ENCODE measurements at regions not wholly inside any gene's neighbourhood (a gene's known extent, or its start where the extent isn't known, plus 50 kb on each side); places are given as distances from the start of the nearest gene placed in this dataset.
"Not testable (repeated sequence)": the region's sequence is repeated elsewhere in the genome, so short reads cannot be mapped to it uniquely, and the experiment has no call there.

DNA sequence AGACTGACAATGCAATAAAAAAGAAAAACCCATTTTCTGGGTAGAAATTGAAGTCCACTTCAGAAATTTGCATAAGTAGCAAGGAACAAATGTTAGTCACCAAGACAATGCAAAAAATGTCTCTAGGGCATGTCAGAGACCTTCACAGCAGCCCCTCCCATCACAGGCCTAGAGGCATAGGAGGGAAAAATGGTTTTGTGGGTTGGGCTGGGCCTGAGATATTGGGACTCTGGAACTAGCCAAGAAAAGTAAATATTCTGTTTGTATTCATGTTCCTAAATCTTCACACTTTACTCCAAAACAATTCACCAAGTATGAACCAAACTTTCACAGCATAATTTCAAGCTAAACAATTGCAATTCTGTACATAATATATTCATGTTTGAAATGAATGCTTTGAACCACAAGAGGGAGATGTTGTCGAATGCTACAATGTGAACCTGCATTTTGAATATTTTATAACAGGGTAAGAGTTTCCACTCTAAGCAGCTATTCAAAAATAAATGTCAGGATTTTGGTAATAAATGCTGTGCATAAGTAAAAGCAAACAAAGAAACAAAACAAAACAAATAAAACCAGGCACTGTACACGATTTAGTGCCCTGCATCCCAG is 429.2 kb downstream of the OTOL1 start:
- DNase-seq, result no peak

DNA sequence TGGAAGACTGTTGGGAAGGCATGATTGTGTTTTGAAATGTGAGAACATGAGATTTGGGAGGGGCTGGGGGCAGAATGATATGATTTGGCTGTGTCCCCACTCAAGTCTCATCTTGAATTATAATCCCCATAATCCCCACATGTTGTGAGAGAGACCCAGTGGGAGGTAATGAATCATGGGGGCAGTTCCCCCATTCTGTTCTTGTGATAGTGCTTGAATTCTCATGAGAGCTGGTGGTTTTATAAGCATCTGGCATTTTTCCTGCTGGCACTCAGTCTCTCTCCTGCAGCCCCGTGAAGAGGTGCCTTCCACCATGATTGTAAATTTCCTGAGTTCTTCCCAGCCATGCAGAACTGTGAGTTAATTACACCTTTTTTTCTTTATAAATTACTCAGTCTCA is 430.5 kb downstream of the OTOL1 start:
- no peak for DNase-seq

DNA sequence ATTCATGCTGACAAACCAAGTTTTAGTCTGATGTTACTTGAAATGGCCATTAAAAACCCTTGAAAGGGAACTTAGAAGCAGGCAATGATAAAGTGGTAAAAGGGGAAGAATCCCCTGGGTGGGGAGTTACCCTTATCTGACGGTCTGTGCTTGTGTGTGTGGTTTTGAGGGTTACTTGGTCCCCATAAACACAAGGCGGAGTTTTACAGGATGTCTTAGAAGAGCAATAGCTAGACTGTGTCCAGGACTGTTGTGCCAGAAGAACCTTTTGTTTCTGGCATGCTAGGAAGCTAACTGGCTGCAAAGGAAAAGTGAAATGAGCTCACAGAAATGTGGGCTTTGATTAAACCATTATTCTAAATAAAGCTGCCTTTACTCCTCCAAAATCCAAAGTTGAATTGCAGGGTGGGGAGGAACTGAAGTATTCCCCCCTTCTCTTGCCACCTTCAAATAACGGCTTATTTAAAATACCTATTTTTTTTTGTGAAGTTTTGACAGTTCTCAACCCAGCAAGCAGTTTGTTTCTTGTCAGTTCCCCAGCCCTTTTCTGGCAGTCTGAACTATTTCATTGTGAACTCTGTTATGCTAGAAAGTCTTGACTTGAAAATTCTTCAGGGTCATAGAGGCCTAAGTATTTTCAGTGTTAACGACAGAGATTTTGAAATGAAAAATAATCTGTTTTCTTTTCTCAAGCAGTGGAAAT is 443.5 kb downstream of the OTOL1 start:
- DNase-seq, result peak; percentile 49

DNA sequence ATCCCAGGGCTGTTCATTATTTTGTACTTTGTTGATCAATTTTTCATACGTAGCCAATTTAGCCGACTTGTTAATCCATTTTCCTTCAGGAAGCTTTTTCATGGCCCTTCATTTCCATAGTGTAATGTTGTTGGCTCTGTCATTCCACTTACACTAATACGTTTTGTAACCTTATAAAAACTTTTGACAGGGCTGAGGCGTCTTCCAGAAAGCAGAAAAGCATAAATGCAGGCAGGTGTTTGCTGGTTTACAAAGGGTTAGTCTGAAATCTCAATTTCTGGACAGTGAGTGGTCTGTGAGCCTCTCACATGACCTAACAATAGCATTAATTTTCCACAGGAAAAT is 444.0 kb downstream of the OTOL1 start:
- no peak for DNase-seq

- no peak for DNase-seq
Measured at GRCh38 chr3:161941891-161942290, 445.3 kb downstream of the OTOL1 start.

GRCh38 chr3:161943801-161944345 is 447.3 kb downstream of the OTOL1 start:
- DNase-seq, result not testable (repeated sequence)

- DNase-seq, result no peak
Measured at GRCh38 chr3:161946443-161946960, 449.9 kb downstream of the OTOL1 start.

- DNase-seq, result no peak
Measured at GRCh38 chr3:161950318-161950868, 453.8 kb downstream of the OTOL1 start.

DNA sequence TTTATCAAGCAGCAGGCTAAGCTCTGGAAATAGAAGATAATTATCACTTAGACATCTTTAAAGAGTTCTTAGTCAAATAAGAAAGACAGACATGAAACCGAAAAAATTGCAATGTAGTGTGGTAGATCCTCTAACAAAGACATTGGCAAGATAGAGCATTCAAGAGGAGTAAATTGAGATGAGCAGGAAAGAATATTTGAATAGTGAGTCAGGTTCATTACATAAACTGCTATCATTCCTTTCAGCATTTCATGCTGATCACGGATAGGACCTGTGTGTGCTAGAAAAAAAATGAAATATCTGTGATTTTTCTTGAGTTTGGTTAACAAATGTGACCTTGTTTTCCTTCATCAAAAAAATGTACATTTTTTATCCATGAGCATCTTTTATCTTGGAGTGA is 460.9 kb downstream of the OTOL1 start:
- DNase-seq, result no peak

DNA sequence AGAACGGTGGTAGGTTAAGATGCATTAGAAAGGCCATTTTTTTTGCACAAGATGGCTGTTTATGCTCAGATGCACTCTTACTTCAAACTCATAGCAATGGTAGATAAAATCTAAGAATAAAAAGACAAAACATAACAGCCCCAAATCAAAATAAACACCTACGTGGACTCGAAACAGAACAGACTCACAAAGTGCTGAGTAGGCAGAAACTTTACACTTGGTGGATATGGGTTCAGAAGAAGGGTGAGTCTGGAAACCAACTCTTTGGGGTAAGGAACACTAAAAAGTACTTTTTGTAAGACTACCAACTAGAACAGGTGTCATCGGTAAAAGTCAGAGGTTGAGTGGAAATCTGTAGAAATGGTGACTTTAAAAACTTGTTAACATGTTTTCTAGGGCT is 468.2 kb downstream of the OTOL1 start:
- DNase-seq, result no peak

DNA sequence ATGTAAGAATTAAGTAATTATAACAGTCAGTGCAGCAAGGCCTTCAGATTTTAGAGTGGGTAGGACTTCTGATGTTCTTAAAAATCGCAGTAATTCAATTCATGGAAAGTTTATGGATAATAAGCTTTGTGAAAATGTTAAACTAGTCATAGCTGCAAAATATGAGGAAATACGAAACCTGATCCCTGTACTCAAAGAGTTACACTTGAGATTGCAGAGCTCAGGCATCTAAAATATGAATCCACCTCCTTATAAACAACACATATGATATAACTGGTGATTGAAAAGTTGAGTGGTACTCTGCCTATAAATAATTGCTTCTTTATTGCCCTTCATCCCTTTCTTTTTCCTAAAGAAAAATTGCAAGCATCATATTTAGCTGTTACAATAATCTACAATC is 473.3 kb downstream of the OTOL1 start:
- DNase-seq, result no peak

DNA sequence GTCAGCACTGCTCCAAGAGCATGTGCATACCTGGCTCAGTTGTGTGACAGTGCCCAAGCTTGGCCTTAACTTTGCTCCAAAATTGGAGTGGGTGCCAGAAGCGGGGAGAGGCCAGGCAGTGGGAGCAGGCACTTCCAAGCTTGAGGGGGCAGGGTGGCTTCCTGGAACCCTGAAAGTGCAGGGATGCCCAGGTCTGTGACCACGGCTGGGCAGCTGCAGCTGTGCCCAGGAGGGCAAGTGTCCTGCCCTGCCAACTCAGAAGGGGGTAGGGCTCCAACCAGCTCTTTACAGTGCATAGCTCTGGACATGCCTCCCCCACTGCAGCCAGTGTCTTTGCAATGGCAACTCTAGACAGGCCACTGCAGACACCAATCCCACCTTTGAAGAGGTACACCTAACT is 478.6 kb downstream of the OTOL1 start:
- no peak for DNase-seq

DNA sequence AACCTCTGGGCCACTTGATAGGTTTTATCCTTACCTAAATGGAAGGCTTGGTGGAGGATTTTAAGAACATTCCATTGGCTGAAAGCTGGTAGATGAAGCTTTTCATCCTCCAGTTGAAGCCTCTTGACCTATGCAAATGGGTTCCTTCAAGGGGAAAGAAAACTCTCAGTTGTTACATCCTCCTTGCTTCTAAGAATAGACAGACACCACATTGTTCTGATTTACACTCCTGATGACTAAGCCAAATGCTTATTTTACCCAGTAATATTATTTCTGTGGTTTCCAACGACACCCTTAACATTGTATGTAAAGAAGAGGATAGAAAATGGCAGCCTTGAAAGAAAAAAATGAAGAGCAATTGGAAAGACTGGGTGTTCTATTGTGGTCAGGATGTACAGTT is 480.5 kb downstream of the OTOL1 start:
- DNase-seq, result no peak

DNA sequence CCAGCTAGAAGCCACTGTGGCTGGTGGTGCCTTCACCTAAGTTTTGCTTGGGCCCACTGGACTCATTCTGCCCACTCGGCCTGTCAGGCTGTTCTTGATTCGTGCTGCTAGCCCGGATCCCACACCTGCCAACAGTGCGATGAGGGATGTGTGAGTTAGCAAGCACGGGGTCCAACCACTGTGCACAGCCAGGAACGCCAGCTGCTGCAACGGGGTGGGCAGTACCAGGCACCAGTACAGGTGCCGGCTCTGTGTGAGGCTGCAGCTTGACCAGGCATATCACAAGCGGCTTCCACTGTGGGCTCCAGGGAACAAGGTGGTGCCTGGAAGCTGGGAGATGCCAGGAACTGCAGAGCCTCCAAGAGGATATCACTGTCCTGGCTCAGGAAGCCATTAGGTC is 481.2 kb downstream of the OTOL1 start:
- DNase-seq, result no peak

- DNase-seq, result no peak
Measured at GRCh38 chr3:161987933-161988332, 491.3 kb downstream of the OTOL1 start.

- no peak for DNase-seq
Measured at GRCh38 chr3:161989012-161989411, 492.4 kb downstream of the OTOL1 start.

GRCh38 chr3:161990036-161990435 is 493.4 kb downstream of the OTOL1 start:
- DNase-seq, result no peak

DNA sequence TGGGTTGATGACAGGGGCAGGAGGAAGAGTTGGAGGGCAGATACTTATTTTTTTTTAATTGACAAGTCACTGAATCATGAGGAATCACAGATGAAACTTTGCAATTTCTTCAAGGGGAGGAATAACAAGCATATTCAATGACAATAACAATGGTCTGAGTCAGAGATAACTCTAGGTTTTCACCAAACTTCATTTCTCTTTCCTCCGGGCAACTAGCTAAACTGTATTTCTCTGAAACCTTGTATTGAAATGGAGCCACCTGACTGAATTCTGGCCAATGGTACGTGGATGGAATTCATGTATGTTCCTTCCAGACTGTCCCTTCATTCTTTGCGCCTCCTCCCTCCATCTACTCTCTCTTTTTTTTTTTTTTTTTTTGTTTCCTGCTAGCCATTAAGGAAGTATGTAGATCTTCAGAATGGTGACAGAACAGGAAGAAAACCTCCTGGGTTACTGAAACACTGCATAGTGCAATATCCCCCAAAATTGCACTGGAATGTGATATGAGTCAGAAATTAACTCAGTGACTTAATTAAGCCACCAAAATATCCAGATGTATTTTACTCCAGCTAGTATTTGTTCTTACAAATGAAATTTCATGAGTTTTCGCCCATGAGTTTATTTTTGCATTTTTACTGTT is 495.4 kb downstream of the OTOL1 start:
- DNase-seq, result no peak

DNA sequence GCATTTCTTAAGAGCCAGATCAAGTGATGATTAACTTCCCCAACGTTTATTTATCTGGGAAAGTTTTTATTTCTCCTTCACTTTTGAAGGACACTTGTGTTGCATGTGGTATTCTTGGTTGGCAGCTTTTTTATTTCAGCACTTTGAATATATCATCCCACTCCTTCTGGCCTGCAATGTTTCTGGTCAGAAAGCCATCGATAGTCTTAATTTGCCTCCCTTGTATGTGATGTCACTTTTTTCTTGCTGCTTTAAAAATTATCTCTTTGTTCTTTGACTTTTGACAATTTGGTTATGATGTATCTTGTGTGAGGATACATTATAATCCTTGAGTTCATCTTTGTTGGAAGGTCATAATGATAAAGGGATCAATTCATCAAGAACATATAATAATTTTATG is 503.2 kb downstream of the OTOL1 start:
- no peak for DNase-seq

DNA sequence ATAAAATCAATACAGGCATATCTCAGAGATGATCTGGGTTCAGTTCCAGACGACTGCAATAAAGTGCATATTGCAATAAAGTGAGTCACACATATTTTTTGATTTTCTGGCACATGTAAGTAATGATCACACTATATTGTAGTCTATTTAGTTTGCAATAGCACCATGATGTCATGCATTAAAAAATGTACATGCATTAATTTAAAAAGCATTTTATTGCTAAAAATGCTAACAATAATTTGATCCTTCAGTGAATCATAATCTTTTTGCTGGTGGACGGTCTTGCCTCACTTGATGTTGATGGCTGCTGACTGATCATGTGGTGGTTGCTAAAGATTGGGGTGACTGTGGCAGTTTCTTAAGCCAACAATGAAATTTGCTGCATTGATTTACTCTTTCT is 511.1 kb downstream of the OTOL1 start:
- DNase-seq, result no peak

- DNase-seq, result no peak
Measured at GRCh38 chr3:162012633-162013032, 516.0 kb downstream of the OTOL1 start.

GRCh38 chr3:162014284-162014683 is 517.7 kb downstream of the OTOL1 start:
- DNase-seq, result no peak

- DNase-seq, result no peak
Measured at GRCh38 chr3:162015856-162016255, 519.2 kb downstream of the OTOL1 start.

DNA sequence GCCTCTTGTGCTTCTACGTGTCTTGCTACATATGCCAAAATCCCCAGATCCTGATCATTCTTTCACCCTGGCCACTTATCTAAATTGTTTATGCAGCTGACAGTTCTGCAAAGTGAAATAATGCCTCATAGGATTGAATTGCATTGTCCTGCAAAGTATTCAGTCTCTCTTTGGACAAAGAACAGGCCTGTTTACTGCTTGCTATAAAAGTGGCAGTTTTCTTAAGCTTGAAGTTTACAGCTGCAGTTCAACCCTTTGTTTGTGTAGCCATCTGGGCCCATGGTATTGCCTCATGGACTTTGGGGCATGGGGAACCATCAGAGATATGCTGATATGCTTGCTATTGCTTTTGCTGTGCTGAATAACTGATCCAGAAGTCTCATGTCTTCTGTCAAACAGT is 523.2 kb downstream of the OTOL1 start:
- no peak for DNase-seq
